ENCODE measurements at regions not wholly inside any gene's neighbourhood (a gene's known extent, or its start where the extent isn't known, plus 50 kb on each side); places are given as distances from the start of the nearest gene placed in this dataset.
A peak's percentile ranks its signal among the peaks of the same experiment; 100 is the strongest.

DNA sequence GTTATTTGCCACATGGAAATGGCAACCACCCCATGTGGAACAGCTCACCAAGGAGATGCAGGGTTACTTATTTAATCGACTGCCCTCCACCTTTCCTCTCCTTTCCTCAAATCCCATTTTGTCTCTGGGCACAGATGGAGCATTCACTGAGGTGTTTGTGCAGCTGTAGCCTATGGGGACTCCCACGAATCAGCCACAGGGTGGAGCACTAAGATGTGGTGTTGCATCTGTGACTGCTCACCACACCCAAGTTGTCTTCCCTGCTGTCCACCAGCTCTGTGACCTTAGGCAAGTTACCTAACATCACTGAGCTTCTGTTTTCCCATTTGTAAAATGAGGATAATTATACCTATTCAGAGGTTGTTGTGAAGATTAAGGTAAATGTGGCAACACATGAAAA is 252.4 kb upstream of the CPEB2 start:
- in situ Hi-C loops (cut with HindIII; ENCODE audit: low pct_unique_long_range_greater_than_20kb, low sequenced_read_pairs) = no loop called here

GRCh38 chr4:14752341-14753046 is 249.8 kb upstream of the CPEB2 start:
- in situ Hi-C loops (cut with HindIII; ENCODE audit: low pct_unique_long_range_greater_than_20kb, low sequenced_read_pairs) = no loop called here
- no peak for DNase-seq (ENCODE audit: low read depth, low spot score)

More for the DNA sequence above, 252.4 kb upstream of the CPEB2 start:
- peak; percentile 62 for DNase-seq (ENCODE audit: low read depth, low spot score)

DNA sequence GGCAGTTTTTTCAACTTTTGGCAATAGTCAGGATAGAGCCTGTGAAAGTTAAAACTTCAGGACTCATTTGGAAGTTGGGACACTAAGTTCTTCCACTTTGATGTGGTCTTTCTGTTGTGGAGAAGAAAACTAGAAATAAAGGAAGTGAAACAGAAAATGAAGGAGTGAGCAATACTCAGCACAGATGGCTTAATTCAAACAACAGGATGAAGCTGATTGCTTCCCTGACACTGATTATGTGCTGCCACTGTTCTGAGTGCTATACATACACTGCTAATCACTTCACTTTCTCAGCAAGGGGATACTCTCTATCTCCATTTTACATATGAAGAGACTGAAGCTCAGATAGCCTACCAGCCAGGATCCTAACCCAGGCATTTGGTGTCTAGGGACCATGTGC is 235.1 kb upstream of the CPEB2 start:
- no peak for DNase-seq (ENCODE audit: low read depth, low spot score)
- in situ Hi-C loops (cut with HindIII; ENCODE audit: low pct_unique_long_range_greater_than_20kb, low sequenced_read_pairs) = no loop called here

DNA sequence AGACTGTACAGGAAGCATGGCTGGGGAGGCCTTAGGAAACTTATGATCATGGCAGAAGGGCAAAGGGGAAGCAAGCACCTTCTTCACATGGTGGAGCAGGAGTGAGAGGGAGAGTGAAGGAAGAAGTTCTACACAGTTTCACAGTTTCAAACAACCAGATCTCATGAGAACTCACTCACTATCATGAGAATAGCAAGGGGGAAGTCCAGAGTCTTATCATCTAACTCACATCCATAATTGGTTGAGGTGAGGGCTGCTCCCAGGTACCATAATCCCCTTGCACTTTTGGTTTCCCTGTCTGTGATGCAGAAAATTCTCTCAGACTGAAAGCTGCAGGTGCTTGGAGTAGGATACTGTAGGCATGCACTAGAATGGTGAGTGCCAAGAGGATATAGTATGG is 233.8 kb upstream of the CPEB2 start:
- in situ Hi-C loops (cut with HindIII; ENCODE audit: low pct_unique_long_range_greater_than_20kb, low sequenced_read_pairs) = no loop called here
- DNase-seq (ENCODE audit: low read depth, low spot score) = no peak

DNA sequence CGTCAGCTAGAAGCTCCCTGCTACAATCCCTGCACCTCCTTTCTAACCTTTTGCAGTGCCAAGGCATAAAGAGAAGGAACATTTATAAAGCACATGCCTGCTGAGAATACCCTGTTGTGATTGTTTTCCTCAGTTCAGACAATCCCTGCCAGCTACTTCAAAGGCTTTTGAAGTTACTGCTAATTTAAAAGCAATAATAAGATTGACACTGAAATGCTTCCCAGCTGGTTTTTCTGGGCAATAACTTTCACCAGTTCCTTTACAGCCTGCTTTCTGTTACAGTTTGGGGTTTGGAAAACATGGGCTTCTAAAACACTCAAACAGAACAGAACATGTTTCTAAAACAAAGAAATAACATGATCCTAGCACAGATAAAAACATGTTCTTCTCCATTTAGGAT is 232.3 kb upstream of the CPEB2 start:
- in situ Hi-C loops (cut with HindIII; ENCODE audit: low pct_unique_long_range_greater_than_20kb, low sequenced_read_pairs) = no loop called here
- DNase-seq (ENCODE audit: low read depth, low spot score) = no peak

- in situ Hi-C loops (cut with HindIII; ENCODE audit: low pct_unique_long_range_greater_than_20kb, low sequenced_read_pairs) = no loop called here
- no peak for DNase-seq (ENCODE audit: low read depth, low spot score)
These were observed 231.2 kb upstream of the CPEB2 start for GRCh38 chr4:14771094-14771493.

DNA sequence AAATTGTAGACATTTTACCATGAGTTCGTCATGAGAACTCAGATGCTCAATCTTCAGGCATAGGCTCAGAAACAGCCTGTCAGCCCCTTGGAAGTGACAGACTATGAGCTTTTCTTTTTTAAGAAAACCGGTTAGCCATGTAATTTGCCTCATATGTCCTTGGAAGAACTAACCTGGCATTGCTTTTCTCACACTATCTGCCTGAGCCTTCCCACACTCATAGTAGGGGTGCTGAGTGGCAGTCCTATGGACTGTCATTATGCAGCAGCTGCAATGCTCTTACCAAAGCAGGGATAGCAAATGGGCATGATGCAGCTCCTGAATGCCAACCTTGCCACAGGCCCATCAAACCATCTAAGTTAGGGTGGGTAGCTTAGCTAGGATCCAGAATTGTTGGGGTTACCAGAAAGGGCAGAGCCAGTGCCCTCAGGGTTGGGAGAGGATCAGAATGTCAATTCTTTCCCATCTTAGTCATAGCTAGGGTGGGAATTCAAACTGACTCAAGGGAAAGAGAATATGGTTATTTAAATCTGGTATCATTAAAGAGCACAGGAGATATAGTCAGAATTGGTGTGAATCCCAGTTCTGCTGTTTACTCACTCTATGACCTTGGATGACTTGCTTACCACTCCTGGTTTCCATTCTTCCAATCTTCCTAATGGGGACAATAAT is 230.6 kb upstream of the CPEB2 start:
- no peak for DNase-seq (ENCODE audit: low read depth, low spot score)
- in situ Hi-C loops (cut with HindIII; ENCODE audit: low pct_unique_long_range_greater_than_20kb, low sequenced_read_pairs) = no loop called here

DNA sequence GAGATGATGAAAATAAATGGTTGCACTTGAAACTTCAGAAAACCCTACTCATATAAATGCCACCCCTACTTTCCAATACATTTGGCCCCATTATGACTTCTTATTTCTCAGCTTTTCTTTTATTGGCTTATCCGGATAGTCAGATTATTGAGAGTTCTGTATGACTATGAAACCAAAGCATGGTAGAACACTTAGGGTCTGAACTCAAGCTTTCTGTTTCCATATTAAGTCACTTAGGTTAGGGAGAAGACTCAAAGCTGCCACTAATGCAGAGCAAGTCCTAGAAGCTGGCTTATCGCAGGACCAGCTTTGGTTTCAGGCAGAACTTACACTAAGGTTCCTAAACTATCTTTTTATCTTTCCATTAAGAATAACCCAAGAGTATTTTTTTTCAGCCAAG is 229.9 kb upstream of the CPEB2 start:
- no peak for DNase-seq (ENCODE audit: low read depth, low spot score)
- in situ Hi-C loops (cut with HindIII; ENCODE audit: low pct_unique_long_range_greater_than_20kb, low sequenced_read_pairs) = no loop called here

DNA sequence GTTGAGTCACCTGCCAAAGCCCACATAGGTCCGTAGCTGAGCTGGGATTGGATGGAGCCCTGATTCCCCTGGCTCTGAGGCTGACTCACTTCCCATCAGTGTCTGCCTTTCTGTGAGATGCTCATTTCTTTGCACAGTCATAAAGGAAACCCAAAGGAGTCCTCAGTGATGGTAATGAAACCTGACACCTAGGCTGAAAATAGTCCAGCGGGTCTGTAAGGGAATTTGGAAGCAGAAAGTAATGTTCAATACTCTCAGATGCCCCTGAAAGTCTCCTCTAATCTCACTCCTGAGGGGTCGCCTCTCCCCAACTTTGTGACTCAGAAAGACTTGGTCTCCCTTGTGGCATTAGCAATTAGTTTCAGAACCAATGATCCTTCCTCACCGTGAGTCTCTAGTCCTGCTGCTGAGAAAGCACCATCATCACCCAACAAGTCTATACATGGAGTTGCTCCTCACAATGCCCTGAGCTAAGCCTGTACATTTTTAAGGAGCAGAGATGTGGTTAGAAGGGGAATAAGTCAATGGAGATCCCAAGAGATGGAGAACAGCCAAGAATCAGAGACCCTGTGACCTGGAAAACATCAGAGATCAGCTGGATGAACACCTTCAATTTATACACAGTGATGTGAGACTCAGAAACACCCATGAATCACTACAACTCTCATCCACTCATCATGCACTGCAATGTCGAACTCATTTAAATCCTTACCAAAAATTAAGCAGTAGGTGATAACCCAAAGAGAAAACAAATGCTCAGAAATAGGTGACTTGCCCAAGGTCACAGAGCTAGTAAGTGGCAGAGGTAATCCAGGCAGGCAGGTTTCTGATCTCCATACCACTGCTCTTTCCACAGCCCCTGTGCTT is 219.0 kb upstream of the CPEB2 start:
- no peak for DNase-seq (ENCODE audit: low read depth, low spot score)
- in situ Hi-C loops (cut with HindIII; ENCODE audit: low pct_unique_long_range_greater_than_20kb, low sequenced_read_pairs) = no loop called here

GRCh38 chr4:14787221-14787620 is 215.1 kb upstream of the CPEB2 start:
- no peak for DNase-seq (ENCODE audit: low read depth, low spot score)
- in situ Hi-C loops (cut with HindIII; ENCODE audit: low pct_unique_long_range_greater_than_20kb, low sequenced_read_pairs) = no loop called here

DNA sequence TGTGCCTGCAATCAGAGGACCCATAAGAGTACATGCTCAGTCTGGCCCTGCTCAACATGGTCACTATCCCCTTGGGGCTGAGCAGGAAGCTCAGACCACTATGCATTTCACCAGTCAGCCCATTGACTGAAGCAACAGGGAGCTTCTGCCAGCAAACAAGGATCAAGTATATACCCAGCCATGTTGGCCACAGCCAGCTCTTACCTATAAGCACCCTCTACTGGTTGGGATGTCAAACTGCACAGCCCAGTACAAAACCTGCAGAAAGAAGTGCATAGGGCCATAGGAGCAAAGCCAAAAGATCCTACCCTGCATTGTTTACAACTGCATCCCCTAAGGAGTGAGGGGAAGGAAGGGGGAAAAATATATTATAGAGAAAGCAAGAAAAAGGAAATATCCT is 214.4 kb upstream of the CPEB2 start:
- DNase-seq (ENCODE audit: low read depth, low spot score) = peak; percentile 57

DNA sequence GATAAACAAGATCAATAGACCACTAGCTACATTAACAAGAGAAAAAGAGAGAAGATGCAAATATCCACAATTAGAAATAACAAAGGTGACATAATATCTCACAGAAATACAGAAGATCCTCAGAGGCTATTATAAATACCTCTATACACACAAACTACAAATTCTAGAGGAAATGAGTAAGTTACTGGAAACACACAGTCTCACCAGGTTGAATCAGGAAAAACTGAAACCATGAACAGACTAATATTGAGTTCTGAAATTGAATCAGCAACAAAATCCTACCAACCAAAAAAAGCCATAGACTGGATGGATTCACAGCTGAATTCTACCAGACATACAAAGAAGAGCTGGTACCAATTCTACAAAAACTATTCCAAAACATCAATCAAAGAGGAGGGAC is 211.8 kb upstream of the CPEB2 start:
- DNase-seq (ENCODE audit: low read depth, low spot score) = no peak
- in situ Hi-C loops (cut with HindIII; ENCODE audit: low pct_unique_long_range_greater_than_20kb, low sequenced_read_pairs) = no loop called here

More for the DNA sequence above, 214.4 kb upstream of the CPEB2 start:
- in situ Hi-C loops (cut with HindIII; ENCODE audit: low pct_unique_long_range_greater_than_20kb, low sequenced_read_pairs) = no loop called here

- in situ Hi-C loops (cut with HindIII; ENCODE audit: low pct_unique_long_range_greater_than_20kb, low sequenced_read_pairs) = no loop called here
- no peak for DNase-seq (ENCODE audit: low read depth, low spot score)
These were observed 209.5 kb upstream of the CPEB2 start for GRCh38 chr4:14792702-14793227.

DNA sequence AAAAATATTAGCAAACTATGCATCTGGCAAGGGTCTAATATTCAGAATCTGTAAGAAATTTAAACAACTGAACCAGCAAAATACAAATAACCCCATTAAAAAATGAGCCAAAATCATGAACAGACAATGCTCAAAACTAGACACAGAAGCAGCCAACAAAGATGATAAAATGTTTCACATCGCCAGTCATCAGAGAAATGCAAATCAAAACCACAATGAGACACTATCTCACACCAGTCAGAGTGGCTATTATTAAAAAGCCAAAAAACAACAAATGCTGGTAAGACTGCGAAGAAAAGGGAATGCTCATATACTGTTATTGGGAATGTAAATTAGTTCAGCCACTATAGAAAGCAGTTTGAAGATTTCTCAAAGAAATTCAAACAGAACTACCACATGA is 201.3 kb upstream of the CPEB2 start:
- in situ Hi-C loops (cut with HindIII; ENCODE audit: low pct_unique_long_range_greater_than_20kb, low sequenced_read_pairs) = no loop called here
- DNase-seq (ENCODE audit: low read depth, low spot score) = no peak

DNA sequence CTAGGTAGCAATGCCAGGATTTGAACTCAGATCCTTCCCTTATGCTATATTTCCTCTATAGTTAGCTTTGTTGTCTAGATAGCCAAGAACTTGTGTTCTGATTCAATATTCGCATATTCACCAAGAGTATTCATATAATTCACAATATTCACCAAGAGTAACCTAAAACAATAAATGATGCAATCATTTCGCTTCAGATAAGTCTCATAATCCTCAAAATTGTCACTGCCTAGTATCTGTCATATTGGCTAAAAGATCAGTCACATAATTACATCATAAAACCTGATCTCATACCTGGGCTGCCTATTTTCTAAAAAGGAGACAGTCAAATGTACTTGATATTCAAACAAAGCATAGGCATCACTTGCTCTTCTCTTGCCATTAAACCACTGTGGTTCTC is 199.7 kb upstream of the CPEB2 start:
- DNase-seq (ENCODE audit: low read depth, low spot score) = no peak
- in situ Hi-C loops (cut with HindIII; ENCODE audit: low pct_unique_long_range_greater_than_20kb, low sequenced_read_pairs) = no loop called here

DNA sequence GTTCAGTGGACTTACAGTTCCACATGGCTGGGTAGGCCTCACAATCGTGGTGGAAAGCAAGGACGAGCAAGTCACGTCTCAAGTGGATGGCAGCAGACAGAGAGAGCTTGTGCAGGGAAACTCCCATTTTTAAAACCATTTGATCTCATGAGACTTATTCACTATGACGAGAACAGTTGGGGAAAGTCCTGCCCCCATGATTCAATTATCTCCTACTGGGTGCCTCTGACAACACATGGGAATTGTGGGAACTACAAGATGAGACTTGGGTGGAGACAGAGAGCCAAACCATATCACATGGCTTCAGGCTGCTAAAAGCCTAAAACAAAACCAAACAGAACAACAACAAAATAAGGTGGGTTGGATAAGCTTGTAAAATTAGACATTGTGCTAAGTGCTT is 194.4 kb upstream of the CPEB2 start:
- in situ Hi-C loops (cut with HindIII; ENCODE audit: low pct_unique_long_range_greater_than_20kb, low sequenced_read_pairs) = no loop called here
- DNase-seq (ENCODE audit: low read depth, low spot score) = no peak

DNA sequence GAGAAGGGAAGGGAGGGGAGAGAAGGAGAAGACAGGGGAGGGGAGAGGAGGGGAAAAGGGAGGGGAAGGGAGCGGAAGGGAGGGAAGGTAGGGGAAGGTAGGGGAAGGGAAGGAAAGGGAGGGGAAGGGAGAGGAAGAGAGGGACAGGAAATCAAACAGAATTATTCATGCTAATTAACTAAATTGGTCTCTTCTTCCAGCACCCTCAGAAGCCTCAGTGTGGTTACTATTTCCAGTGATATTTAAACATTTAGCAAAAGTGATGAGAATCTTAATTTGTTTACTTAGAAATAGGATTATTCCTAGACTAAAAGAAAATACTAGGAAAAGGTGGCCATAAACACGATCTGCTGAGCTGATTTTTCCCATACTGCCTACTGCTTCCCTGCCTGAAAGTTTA is 193.1 kb upstream of the CPEB2 start:
- DNase-seq (ENCODE audit: low read depth, low spot score) = no peak
- in situ Hi-C loops (cut with HindIII; ENCODE audit: low pct_unique_long_range_greater_than_20kb, low sequenced_read_pairs) = no loop called here

DNA sequence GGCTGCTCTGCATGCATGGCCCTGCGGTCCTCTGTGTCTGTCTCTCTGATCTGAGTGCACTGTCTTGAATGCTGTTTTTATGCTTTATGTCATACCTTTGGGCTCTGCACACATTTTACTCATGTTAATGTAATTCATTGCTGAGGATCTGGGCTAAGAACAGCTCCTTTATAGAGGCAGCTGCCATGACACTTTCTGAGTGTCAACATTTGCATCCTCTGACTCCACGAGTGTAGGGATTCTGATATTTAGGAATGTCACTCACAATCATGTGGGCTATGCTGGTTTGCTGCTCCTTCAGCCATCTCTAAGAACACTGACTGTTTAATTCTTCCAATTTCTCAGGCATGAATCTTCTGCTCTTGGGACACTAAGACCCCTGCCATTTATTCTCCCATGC is 192.2 kb upstream of the CPEB2 start:
- in situ Hi-C loops (cut with HindIII; ENCODE audit: low pct_unique_long_range_greater_than_20kb, low sequenced_read_pairs) = no loop called here
- no peak for DNase-seq (ENCODE audit: low read depth, low spot score)
